Body of pancreas (tissue), 4 donors: ENCODE measurements at regions not wholly inside any gene's neighbourhood (a gene's known extent, or its start where the extent isn't known, plus 50 kb on each side); places are given as distances from the start of the nearest gene placed in this dataset.

Source experiments
- ATAC-seq: fragments of 150-250 bp; one replicate; pipeline ENCODE4 v1.9.1; 2016
- DNase-seq, 4 donors: peaks; one replicate each; pipeline ENCODE4 v3.0.0-alpha.2; 2019
- H3K27ac ChIP-seq, 4 donors: fragments of 200-600 bp; sonication (generic); 1 replicate in 3 of 4; 2 replicates in 1 of 4; pipeline versions ENCODE4 v1.5.1 to v1.6.1; 2016 to 2019; ENCODE audit warnings: mild to moderate bottlenecking in 1 of 4, mixed read lengths in 1 of 4, moderate library complexity in 1 of 4
- H3K27me3 ChIP-seq, 2 donors: fragments of 200-600 bp; sonication (generic); one replicate each; pipeline ENCODE4 v1.6.0; 2016; ENCODE audit warnings: mild to moderate bottlenecking in 1 of 2
- H3K36me3 ChIP-seq, 2 donors: fragments of 200-600 bp; sonication (generic); replicated peaks in 1 of 2; 2 replicates each; pipeline ENCODE4 v1.5.1; 2016; ENCODE audit warnings: low read depth in 2 of 2; ENCODE audit not compliant: insufficient read depth in 1 of 2
- H3K4me1 ChIP-seq: fragments of 200-600 bp; sonication (generic); one replicate; pipeline ENCODE4 v1.6.0; 2016
- H3K4me3 ChIP-seq, 2 donors: fragments of 200-600 bp; sonication (generic); 1 replicate in 1 of 2; 2 replicates in 1 of 2; pipeline ENCODE4 v1.5.1; 2016 to 2019
- H3K9me3 ChIP-seq, 3 donors: fragments of 200-600 bp; sonication (generic); 1 replicate in 2 of 3; 2 replicates in 1 of 3; pipeline ENCODE4 v1.5.1; 2016
- CTCF ChIP-seq, 7 experiments: fragments of 450-650 bp in 4 of 7; fragments of 200-600 bp in 3 of 7; sonication (generic) in 3 of 7; IDR thresholded peaks; one replicate each; pipeline ENCODE4 v1.5.1; 2016 to 2019; ENCODE audit warnings: antibody characterized with exemption in 7 of 7
- POLR2A ChIP-seq, 3 donors: fragments of 450-650 bp; IDR thresholded peaks; one replicate each; pipeline ENCODE4 v1.6.1; 2016; ENCODE audit warnings: antibody characterized with exemption in 3 of 3, mild to moderate bottlenecking in 2 of 3
- WGBS, 2 donors: methylation state at CpG; one replicate each; pipeline ENCODE4 v1.1.5; 2017; 5-methylcytosine and 5-hydroxymethylcytosine counted together
- intact Hi-C: fragments of 100-400 bp; cut with DNase I; formaldehyde crosslinking; loops from one replicate; pipeline ENCODE4 v1.15.1; 2023

GRCh38 chr14:100674428-100674827 is 52.3 kb upstream of the DLK1 start:
- Histone ChIP-seq H3K36me3 (no peaks in the 10 kb centered on the region), H3K4me1 (peaks cover 28% of the 10 kb centered on the region), H3K27me3 (no peaks in the 10 kb centered on the region), H3K27ac (no peak overlapping the region), H3K9me3 (no peaks in the 10 kb centered on the region), H3K4me3 (no peak overlapping the region)
- no peak for TF ChIP-seq CTCF (IDR thresholded peaks at IDR 0.05)
- no peak for TF ChIP-seq POLR2A (IDR thresholded peaks at IDR 0.05)
- intact Hi-C loops, result no loop called here
- ATAC-seq (no peak), DNase-seq (no peak)
- 86 to 99% methylated on average over 5 of the region's 5 CpGs for WGBS, 2 donors

- 70 to 73% methylated on average over 15 to 19 of the region's 19 CpGs for WGBS, 2 donors
- Histone ChIP-seq H3K4me3 (no peak overlapping the region), H3K9me3 (no peaks in the 10 kb centered on the region), H3K27ac (no peak overlapping the region), H3K36me3 (no peaks in the 10 kb centered on the region), H3K27me3 (no peaks in the 10 kb centered on the region), H3K4me1 (peaks cover 28% of the 10 kb centered on the region)
- DNase-seq, result no peak
- TF ChIP-seq POLR2A (IDR thresholded peaks at IDR 0.05) (no peak), CTCF (IDR thresholded peaks at IDR 0.05) (no peak)
- intact Hi-C loops, result no loop called here
- ATAC-seq, result no peak
Measured at GRCh38 chr14:100674897-100675619, 51.6 kb upstream of the DLK1 start.

GRCh38 chr14:100675699-100676684 is 50.7 kb upstream of the DLK1 start:
- Histone ChIP-seq H3K4me3 (no peak overlapping the region), H3K27ac (no peak overlapping the region), H3K9me3 (no peaks in the 10 kb centered on the region), H3K36me3 (no peaks in the 10 kb centered on the region), H3K4me1 (peaks cover 28% of the 10 kb centered on the region), H3K27me3 (no peaks in the 10 kb centered on the region)
- DNase-seq, result no peak
- TF ChIP-seq CTCF (IDR thresholded peaks at IDR 0.05), result no peak
- 56 to 75% methylated on average over 20 of the region's 20 CpGs for WGBS, 2 donors
- intact Hi-C loops, result no loop called here
- no peak for ATAC-seq
